ENCODE measurements at regions not wholly inside any gene's neighbourhood (a gene's known extent, or its start where the extent isn't known, plus 50 kb on each side); places are given as distances from the start of the nearest gene placed in this dataset.

- POLR2A ChIA-PET (ENCODE audit: unreplicated experiment) = no interaction called here
Measured at GRCh38 chr13:99122171-99122570, 78.5 kb upstream of the UBAC2 start.

More at GRCh38 chr13:99122171-99122570, 78.5 kb upstream of the UBAC2 start:
- Histone ChIP-seq H2BK15ac (ENCODE audit: low read depth, low read length) (no peak overlapping the region), H3K27ac (ENCODE audit: insufficient read depth, low read length) (no peak overlapping the region), H2AFZ (replicated peaks; ENCODE audit: low read length, poor library complexity) (no peak overlapping the region), H2BK120ac (ENCODE audit: low read depth, low read length) (no peak overlapping the region), H3K4me3 (ENCODE audit: insufficient read depth, low read depth, low read length) (no peak overlapping the region), H3K9me1 (ENCODE audit: insufficient read depth, low read length) (no peaks in the 10 kb centered on the region), H3K9ac (ENCODE audit: low read depth, low read length) (no peak overlapping the region), H4K8ac (ENCODE audit: low read depth in 2 of 2, low read length in 2 of 2) (no peak overlapping the region), H3K27me3 (ENCODE audit: control insufficient read depth, insufficient read depth, low read length) (no peaks in the 10 kb centered on the region), H4K91ac (ENCODE audit: insufficient read depth, low read depth, low read length) (no peak overlapping the region), H2BK20ac (ENCODE audit: low read depth, low read length) (no peak overlapping the region), H2AK9ac (replicated peaks; ENCODE audit: low read depth, low read length, poor library complexity) (no peak overlapping the region), H4K5ac (ENCODE audit: low read depth, low read length) (no peak overlapping the region), H3K4me2 (ENCODE audit: low read depth, low read length) (no peak overlapping the region), H3K14ac (replicated peaks; ENCODE audit: low read depth, low read length) (no peak overlapping the region), H4K20me1 (ENCODE audit: insufficient read depth, low read length) (no peaks in the 10 kb centered on the region), H3K79me1 (ENCODE audit: low read depth in 1 of 2, low read length in 2 of 2) (no peaks in the 10 kb centered on the region), H3K4me1 (ENCODE audit: control insufficient read depth, insufficient read depth, low read length) (peaks cover 5% of the 10 kb centered on the region; the same call in 1 of the 2 replicates), H3K23ac (ENCODE audit: low read depth, low read length) (no peak overlapping the region), H3K18ac (ENCODE audit: low read depth, low read length) (no peak overlapping the region), H3K9me3 (ENCODE audit: control insufficient read depth, insufficient read depth, low read length) (no peaks in the 10 kb centered on the region), H2AK5ac (ENCODE audit: low read depth, low read length) (no peak overlapping the region), H3K4ac (ENCODE audit: low read depth, low read length) (no peak overlapping the region), H3K56ac (ENCODE audit: extremely low read depth, insufficient read depth, low read length) (no peak overlapping the region), H2BK5ac (ENCODE audit: low read depth, low read length, poor library complexity, severe bottlenecking) (no peak overlapping the region), H3K36me3 (ENCODE audit: control insufficient read depth, insufficient read depth, low read length) (no peaks in the 10 kb centered on the region)
- no TSS peak for BruUV-seq (replicated peaks)
- dilution Hi-C loops (cut with HindIII; ENCODE audit: low sequenced_read_pairs, unreplicated experiment) = no loop called here
- intact Hi-C loops (cut with micrococcal nuclease) = no loop called here
- WGBS, 2 experiments (ENCODE audit: extremely low coverage in 2 of 2, insufficient read length in 1 of 2) = no CpG with 5 or more reads among the region's 2 CpGs
- no peak for DNase-seq
- in situ Hi-C loops (cut with MboI; ENCODE audit: low sequenced_read_pairs) = no loop called here
- CTCF ChIA-PET = no interaction called here
- TF ChIP-seq FOS (IDR thresholded peaks at IDR 0.05; ENCODE audit: low read depth, low read length) (no peak), POLR2A (IDR thresholded peaks at IDR 0.05; ENCODE audit: low read depth, low read length) (no peak), ELK1 (IDR thresholded peaks at IDR 0.05; ENCODE audit: borderline replicate concordance, low read depth, low read length) (no peak), RAD21 (IDR thresholded peaks at IDR 0.05; ENCODE audit: low read length) (no peak), MAFK (IDR thresholded peaks at IDR 0.05; ENCODE audit: low read depth, low read length) (no peak), RCOR1 (IDR thresholded peaks at IDR 0.05; ENCODE audit: insufficient replicate concordance, low read length) (no peak), MAZ (IDR thresholded peaks at IDR 0.05; ENCODE audit: borderline replicate concordance, low read depth, low read length) (no peak), RFX5 (IDR thresholded peaks at IDR 0.05; ENCODE audit: low read depth, low read length) (no peak), MXI1 (IDR thresholded peaks at IDR 0.05; ENCODE audit: borderline replicate concordance, low read depth, low read length) (no peak), CEBPB (IDR thresholded peaks at IDR 0.05; ENCODE audit: low read depth, low read length) (no peak), BHLHE40 (IDR thresholded peaks at IDR 0.05; ENCODE audit: low read depth, low read length) (no peak), CHD1 (IDR thresholded peaks at IDR 0.05; ENCODE audit: low read depth, low read length) (no peak), NFE2L2 (IDR thresholded peaks at IDR 0.05; ENCODE audit: low read depth, low read length) (no peak), SMC3 (IDR thresholded peaks at IDR 0.05; ENCODE audit: low read depth, low read length) (no peak)
- TF ChIP-seq, protein P1, sequence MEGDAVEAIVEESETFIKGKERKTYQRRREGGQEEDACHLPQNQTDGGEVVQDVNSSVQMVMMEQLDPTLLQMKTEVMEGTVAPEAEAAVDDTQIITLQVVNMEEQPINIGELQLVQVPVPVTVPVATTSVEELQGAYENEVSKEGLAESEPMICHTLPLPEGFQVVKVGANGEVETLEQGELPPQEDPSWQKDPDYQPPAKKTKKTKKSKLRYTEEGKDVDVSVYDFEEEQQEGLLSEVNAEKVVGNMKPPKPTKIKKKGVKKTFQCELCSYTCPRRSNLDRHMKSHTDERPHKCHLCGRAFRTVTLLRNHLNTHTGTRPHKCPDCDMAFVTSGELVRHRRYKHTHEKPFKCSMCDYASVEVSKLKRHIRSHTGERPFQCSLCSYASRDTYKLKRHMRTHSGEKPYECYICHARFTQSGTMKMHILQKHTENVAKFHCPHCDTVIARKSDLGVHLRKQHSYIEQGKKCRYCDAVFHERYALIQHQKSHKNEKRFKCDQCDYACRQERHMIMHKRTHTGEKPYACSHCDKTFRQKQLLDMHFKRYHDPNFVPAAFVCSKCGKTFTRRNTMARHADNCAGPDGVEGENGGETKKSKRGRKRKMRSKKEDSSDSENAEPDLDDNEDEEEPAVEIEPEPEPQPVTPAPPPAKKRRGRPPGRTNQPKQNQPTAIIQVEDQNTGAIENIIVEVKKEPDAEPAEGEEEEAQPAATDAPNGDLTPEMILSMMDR (conservative IDR thresholded peaks at IDR 0.05; ENCODE audit: low read depth, low read length) = no peak
- TF ChIP-seq, protein P2, sequence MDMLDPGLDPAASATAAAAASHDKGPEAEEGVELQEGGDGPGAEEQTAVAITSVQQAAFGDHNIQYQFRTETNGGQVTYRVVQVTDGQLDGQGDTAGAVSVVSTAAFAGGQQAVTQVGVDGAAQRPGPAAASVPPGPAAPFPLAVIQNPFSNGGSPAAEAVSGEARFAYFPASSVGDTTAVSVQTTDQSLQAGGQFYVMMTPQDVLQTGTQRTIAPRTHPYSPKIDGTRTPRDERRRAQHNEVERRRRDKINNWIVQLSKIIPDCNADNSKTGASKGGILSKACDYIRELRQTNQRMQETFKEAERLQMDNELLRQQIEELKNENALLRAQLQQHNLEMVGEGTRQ (IDR thresholded peaks at IDR 0.05; ENCODE audit: low read depth, low read length) = no peak
- ATAC-seq (ENCODE audit: low read depth) = no peak
